H1 (cell line): ENCODE measurements at regions not wholly inside any gene's neighbourhood (a gene's known extent, or its start where the extent isn't known, plus 50 kb on each side); places are given as distances from the start of the nearest gene placed in this dataset.

ENCODE experiments used
- ATF3 ChIP-seq: IDR thresholded peaks from 2 replicates; pipeline ENCODE4 v1.6.1; 2011; ENCODE audit warnings: low read depth, mild to moderate bottlenecking, low read length; ENCODE audit not compliant: insufficient read depth
- CBX8 ChIP-seq: fragments of 300-800, 300-1000 bp; sonication (generic); IDR thresholded peaks from 2 replicates; pipeline ENCODE4 v1.7.1; 2016; ENCODE audit warnings: low read depth, low read length, borderline replicate concordance
- GTF2F1 ChIP-seq: IDR thresholded peaks from 2 replicates; pipeline ENCODE4 v1.6.1; 2012; ENCODE audit warnings: low read depth, low read length, improper control_type of control experiment, borderline replicate concordance
- JUN ChIP-seq: IDR thresholded peaks from 2 replicates; pipeline ENCODE4 v1.6.1; 2011; ENCODE audit warnings: low read depth, mild to moderate bottlenecking, improper control_type of control experiment, low read length
- POLR2A ChIP-seq, 2 experiments: IDR thresholded peaks; 1 replicate in 1 of 2; 2 replicates in 1 of 2; pipeline ENCODE4 v1.6.1; 2011; ENCODE audit warnings: low read depth in 2 of 2, low read length in 2 of 2, mild to moderate bottlenecking in 2 of 2; ENCODE audit errors: control extremely low read depth in 1 of 2
- POLR2AphosphoS5 ChIP-seq: IDR thresholded peaks from 2 replicates; pipeline ENCODE4 v1.6.1; 2011; ENCODE audit warnings: low read depth, low read length
- RXRA ChIP-seq: IDR thresholded peaks from 2 replicates; pipeline ENCODE4 v1.6.1; 2011; ENCODE audit warnings: low read depth, mild to moderate bottlenecking, low read length, moderate library complexity; ENCODE audit not compliant: insufficient read depth
- SUZ12 ChIP-seq: fragments of 200-600 bp; sonication (generic); IDR thresholded peaks from 2 replicates; pipeline ENCODE4 v1.6.1; 2012; ENCODE audit warnings: mild to moderate bottlenecking, inconsistent platforms, low read length, moderate library complexity, mixed read lengths
- TF ChIP-seq, protein P1 (sequence below), 3 experiments: IDR thresholded peaks; 1 replicate in 2 of 3; 2 replicates in 1 of 3; pipeline versions ENCODE4 v1.5.1 to v1.6.1; 2011; ENCODE audit warnings: low read length in 3 of 3, mild to moderate bottlenecking in 3 of 3, inconsistent platforms in 2 of 3, low read depth in 1 of 3, moderate library complexity in 1 of 3; ENCODE audit not compliant: insufficient read depth in 1 of 3; ENCODE audit errors: control extremely low read depth in 1 of 3

DNA sequence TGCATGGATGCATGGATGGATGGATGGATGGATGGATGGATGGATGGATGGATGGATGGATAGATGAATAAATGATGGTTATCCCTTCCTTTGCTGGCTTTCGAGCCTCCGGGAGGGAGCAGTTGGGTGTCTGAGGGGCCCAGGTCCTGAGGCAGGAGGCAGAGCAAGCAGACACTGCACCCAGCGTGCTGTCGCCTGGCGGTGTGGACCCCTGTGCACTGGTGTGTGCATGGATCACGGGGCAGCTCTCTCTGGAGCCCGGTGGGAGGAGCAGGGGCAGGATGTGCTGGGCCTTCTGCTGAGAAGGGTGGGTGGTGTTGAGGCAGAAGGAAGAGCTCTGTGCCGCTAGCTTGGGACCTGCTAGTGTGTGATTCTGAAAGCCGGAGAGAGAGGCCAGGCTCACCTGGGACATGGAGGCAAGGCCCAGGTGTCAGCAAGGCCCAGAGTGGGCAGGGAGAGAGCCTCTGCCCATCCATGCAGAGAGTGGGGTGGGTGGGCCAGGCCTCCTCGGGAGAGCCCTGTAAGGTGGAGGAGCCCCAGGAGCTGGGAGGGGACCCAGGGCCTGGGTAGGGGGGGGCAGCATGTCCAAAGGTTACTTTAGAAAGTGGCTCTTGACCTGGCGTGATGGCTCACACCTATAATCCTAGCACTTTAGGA is 254.4 kb downstream of the BRD1 start:
- TF ChIP-seq, protein P1, sequence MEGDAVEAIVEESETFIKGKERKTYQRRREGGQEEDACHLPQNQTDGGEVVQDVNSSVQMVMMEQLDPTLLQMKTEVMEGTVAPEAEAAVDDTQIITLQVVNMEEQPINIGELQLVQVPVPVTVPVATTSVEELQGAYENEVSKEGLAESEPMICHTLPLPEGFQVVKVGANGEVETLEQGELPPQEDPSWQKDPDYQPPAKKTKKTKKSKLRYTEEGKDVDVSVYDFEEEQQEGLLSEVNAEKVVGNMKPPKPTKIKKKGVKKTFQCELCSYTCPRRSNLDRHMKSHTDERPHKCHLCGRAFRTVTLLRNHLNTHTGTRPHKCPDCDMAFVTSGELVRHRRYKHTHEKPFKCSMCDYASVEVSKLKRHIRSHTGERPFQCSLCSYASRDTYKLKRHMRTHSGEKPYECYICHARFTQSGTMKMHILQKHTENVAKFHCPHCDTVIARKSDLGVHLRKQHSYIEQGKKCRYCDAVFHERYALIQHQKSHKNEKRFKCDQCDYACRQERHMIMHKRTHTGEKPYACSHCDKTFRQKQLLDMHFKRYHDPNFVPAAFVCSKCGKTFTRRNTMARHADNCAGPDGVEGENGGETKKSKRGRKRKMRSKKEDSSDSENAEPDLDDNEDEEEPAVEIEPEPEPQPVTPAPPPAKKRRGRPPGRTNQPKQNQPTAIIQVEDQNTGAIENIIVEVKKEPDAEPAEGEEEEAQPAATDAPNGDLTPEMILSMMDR (IDR thresholded peaks at IDR 0.05; ENCODE audit: control extremely low read depth in 1 of 3, insufficient read depth in 1 of 3, low read depth in 1 of 3, low read length in 3 of 3) = no peak
- TF ChIP-seq SUZ12 (no peak), JUN (no peak), CBX8 (no peak), RXRA (no peak), ATF3 (no peak), POLR2A (IDR thresholded peaks at IDR 0.05; ENCODE audit: control extremely low read depth in 1 of 2, low read depth in 2 of 2, low read length in 2 of 2) (no peak), GTF2F1 (no peak), POLR2AphosphoS5 (no peak)
